Right lobe of liver (tissue), 6 donors: ENCODE measurements at regions not wholly inside any gene's neighbourhood (a gene's known extent, or its start where the extent isn't known, plus 50 kb on each side); places are given as distances from the start of the nearest gene placed in this dataset.

Source experiments
- ATAC-seq, 4 donors: fragments of 200-7000 bp; cut with Tn5 transposase; one replicate each; pipeline ENCODE4 v1.9.1; 2020; ENCODE audit warnings: mild to moderate bottlenecking in 4 of 4, moderate library complexity in 4 of 4
- DNase-seq, 3 donors: peaks; one replicate each; pipeline ENCODE4 v3.0.0-alpha.2; 2020
- H3K27ac ChIP-seq, 3 donors: fragments of 200-600 bp; one replicate each; pipeline ENCODE4 v1.8.0; 2022
- H3K27me3 ChIP-seq, 2 donors: fragments of 200-600 bp; one replicate each; pipeline ENCODE4 v1.8.0; 2022
- H3K36me3 ChIP-seq, 4 donors: fragments of 200-600 bp; sonication (generic) in 1 of 4; one replicate each; pipeline versions ENCODE4 v1.5.1 to v1.8.0; 2017 to 2022; ENCODE audit warnings: control low read depth in 1 of 4
- H3K4me1 ChIP-seq, 4 donors: fragments of 200-600 bp; sonication (generic) in 1 of 4; one replicate each; pipeline versions ENCODE4 v1.5.1 to v1.8.0; 2017 to 2022; ENCODE audit warnings: control low read depth in 1 of 4
- H3K4me3 ChIP-seq, 3 donors: fragments of 200-600 bp; one replicate each; pipeline ENCODE4 v1.8.0; 2022
- H3K9me3 ChIP-seq, 4 donors: fragments of 200-600 bp; sonication (generic) in 1 of 4; one replicate each; pipeline versions ENCODE4 v1.5.1 to v1.8.0; 2017 to 2022; ENCODE audit warnings: control low read depth in 1 of 4
- CTCF ChIP-seq, 4 donors: fragments of 200-600 bp in 3 of 4; fragments of 450-650 bp in 1 of 4; IDR thresholded peaks; one replicate each; pipeline versions ENCODE4 v1.5.1 to v1.8.0; 2016 to 2022; ENCODE audit warnings: antibody characterized with exemption in 4 of 4, mild to moderate bottlenecking in 2 of 4
- POLR2A ChIP-seq: fragments of 450-650 bp; IDR thresholded peaks from one replicate; pipeline ENCODE4 v1.6.1; 2017; ENCODE audit warnings: antibody characterized with exemption, mild to moderate bottlenecking
- WGBS: methylation state at CpG from one replicate; pipeline ENCODE4 v1.1.6; 2018; ENCODE audit warnings: low coverage, low lambda C conversion rate; ENCODE audit not compliant: insufficient coverage; ENCODE audit errors: missing lambda C conversion rate; 5-methylcytosine and 5-hydroxymethylcytosine counted together
- intact Hi-C, 2 donors: fragments of 100-400 bp; cut with DNase I; formaldehyde crosslinking; loops; one replicate each; pipeline versions ENCODE4 v1.11.2 to v1.14.1; 2022
- donor health status: DM: no; HTN: yes; CAD: no.
- donor health status: DM: no; HTN: no; CAD: no.
- donor health status: DM: no; HTN: no; CAD: no.
- donor health status: DM: no; HTN: yes; CAD: no.
- donor health status: DM: no; HTN: yes; CAD: no.

DNA sequence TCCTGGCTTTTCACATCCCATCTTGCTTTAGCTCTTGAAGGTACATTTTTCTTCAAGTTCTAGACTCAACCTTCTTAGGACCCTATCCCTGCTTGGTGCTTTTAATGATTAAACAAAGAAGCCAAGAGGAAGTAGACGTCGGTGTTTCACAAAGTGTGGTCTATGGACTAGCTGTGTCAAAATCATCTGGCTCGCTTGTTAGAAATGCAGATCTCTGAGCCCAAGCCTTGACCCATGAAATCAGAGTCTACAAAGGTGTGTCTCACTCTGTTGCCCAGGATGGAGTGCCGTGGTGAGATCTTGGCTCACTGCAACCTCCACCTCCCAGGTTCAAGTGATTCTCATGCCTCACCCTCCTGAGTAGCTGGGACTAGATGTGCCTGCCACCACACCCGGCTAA is 295.5 kb upstream of the KAZN start:
- no peak overlapping the region for H3K27ac ChIP-seq
- H3K4me1 ChIP-seq: no peaks in the 10 kb centered on the region
- no peaks in the 10 kb centered on the region for H3K9me3 ChIP-seq
- WGBS: 44% methylated on average over 3 of the region's 5 CpGs
- TF ChIP-seq POLR2A: no peak
- no peak for TF ChIP-seq CTCF (IDR thresholded peaks at IDR 0.05)
- no peak overlapping the region for H3K4me3 ChIP-seq
- DNase-seq (no peak), ATAC-seq (no peak)
- H3K36me3 ChIP-seq: no peaks in the 10 kb centered on the region
- intact Hi-C loops: no loop called here
- H3K27me3 ChIP-seq: no peaks in the 10 kb centered on the region

DNA sequence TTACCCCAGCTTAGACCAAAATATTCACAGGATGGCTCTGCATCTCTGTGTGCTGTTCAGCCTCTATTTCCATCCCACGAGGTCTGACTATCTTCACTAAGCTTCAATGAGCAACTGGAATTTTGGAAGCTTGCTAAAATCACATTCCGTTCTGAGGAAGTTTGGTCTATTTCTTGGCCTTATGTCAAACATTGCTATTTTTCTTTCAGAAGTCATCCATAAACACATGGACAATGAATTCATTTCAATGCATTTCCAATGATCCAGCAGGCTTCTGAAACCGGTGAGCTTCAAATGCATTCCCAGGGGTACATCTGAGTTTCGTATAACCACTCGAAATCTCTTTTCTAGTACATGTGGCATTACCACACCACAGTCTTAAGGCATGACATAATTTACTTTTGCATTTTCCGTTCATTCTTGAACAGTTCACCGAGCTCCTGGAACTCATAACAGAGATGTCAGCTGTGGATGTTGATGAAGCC is 294.1 kb upstream of the KAZN start:
- H3K27me3 ChIP-seq: no peaks in the 10 kb centered on the region
- intact Hi-C loops: no loop called here
- H3K9me3 ChIP-seq: no peaks in the 10 kb centered on the region
- ATAC-seq (peak in 1 of 4 donors; percentile 24), DNase-seq (no peak)
- 43% methylated on average over 6 of the region's 7 CpGs for WGBS
- H3K27ac ChIP-seq: peak overlapping the region in 1 of 3 donors; percentile 2
- no peak overlapping the region for H3K4me3 ChIP-seq
- TF ChIP-seq POLR2A (no peak), CTCF (IDR thresholded peaks at IDR 0.05) (no peak)
- no peaks in the 10 kb centered on the region for H3K4me1 ChIP-seq
- no peaks in the 10 kb centered on the region for H3K36me3 ChIP-seq

DNA sequence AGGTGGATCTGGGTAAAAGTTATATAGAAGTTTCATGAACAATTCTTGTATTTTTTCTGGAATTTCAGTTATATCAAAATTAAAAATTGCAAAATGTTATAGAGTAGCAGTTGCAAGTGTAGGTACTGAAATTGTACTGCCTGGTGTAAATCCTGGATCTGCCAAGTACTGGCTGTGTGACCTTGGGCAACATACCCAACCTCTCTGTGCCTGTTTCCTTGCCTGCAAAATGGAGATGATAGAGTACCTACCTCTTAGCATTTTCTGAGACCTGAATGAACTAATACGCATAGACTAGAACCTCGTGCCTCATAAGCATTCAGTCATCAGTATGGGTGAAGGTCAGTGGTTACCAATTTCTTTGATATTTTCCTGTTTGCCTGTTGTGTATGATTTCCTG is 290.0 kb upstream of the KAZN start:
- no peaks in the 10 kb centered on the region for H3K4me1 ChIP-seq
- no peak for ATAC-seq
- no peak for DNase-seq
- no peak overlapping the region for H3K27ac ChIP-seq
- no peaks in the 10 kb centered on the region for H3K27me3 ChIP-seq
- 58% methylated on average over 2 of the region's 2 CpGs for WGBS
- no peak overlapping the region for H3K4me3 ChIP-seq
- no peak for TF ChIP-seq CTCF (IDR thresholded peaks at IDR 0.05)
- TF ChIP-seq POLR2A: no peak
- intact Hi-C loops: no loop called here
- H3K9me3 ChIP-seq: no peaks in the 10 kb centered on the region
- H3K36me3 ChIP-seq: no peaks in the 10 kb centered on the region

DNA sequence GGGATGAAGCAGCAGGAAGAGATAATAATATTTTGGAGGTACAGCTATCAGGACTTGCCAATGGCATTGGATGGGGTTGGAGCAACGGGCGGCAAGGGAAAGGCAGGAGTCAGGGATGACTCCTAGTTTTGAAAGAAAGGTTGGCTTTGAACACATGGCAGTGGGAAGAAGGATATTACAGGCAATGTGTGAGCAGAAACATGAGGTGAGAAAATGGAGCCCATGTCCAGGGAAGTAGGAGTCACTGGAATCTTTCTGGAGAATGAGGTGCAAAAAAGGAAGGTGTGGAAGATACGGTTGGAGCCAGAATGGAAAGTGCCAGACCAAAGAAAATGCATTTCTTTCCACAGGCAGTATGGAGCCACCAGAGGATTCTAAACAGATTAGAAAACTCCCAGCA is 288.5 kb upstream of the KAZN start:
- ATAC-seq (no peak), DNase-seq (no peak)
- no peaks in the 10 kb centered on the region for H3K27me3 ChIP-seq
- H3K36me3 ChIP-seq: no peaks in the 10 kb centered on the region
- intact Hi-C loops: no loop called here
- H3K4me3 ChIP-seq: no peak overlapping the region
- H3K27ac ChIP-seq: no peak overlapping the region
- 68% methylated on average over 3 of the region's 3 CpGs for WGBS
- H3K9me3 ChIP-seq: no peaks in the 10 kb centered on the region
- TF ChIP-seq POLR2A: no peak
- no peak for TF ChIP-seq CTCF (IDR thresholded peaks at IDR 0.05)
- H3K4me1 ChIP-seq: no peaks in the 10 kb centered on the region

GRCh38 chr1:14310476-14310875 is 288.0 kb upstream of the KAZN start:
- Histone ChIP-seq H3K36me3 (no peaks in the 10 kb centered on the region), H3K9me3 (no peaks in the 10 kb centered on the region), H3K27ac (no peak overlapping the region), H3K4me1 (no peaks in the 10 kb centered on the region), H3K4me3 (no peak overlapping the region), H3K27me3 (no peaks in the 10 kb centered on the region)
- ATAC-seq (no peak), DNase-seq (no peak)
- 73% methylated on average over 7 of the region's 9 CpGs for WGBS
- intact Hi-C loops: no loop called here
- TF ChIP-seq CTCF (IDR thresholded peaks at IDR 0.05): no peak
- TF ChIP-seq POLR2A: no peak
